ENCODE measurements at regions not wholly inside any gene's neighbourhood (a gene's known extent, or its start where the extent isn't known, plus 50 kb on each side); places are given as distances from the start of the nearest gene placed in this dataset.

DNA sequence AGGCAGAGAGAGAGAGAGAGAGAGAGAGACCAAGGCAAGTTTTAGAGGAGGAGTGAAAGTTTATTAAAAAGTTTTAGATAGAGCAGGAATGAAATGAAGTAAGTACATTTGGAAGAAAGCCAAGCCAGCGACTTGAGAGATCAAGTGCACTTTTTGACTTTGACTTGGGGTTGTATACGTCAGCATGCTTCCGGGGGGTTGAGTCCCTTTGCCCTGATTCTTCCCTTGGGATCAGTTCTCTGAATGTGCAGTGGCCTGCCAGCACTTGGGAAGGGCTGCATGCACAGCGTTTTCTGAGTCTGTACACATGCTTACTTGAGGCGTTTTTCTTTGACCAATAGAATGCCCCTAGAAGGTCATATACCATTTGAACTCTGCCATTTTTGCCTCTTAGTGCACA lies 400.5 kb downstream of the PDGFC start:
- DNase-seq (ENCODE audit: low spot score) (no peak), ATAC-seq (ENCODE audit: insufficient number of reproducible peaks, low FRiP score, low read depth) (no peak)
- TF ChIP-seq, protein P1, sequence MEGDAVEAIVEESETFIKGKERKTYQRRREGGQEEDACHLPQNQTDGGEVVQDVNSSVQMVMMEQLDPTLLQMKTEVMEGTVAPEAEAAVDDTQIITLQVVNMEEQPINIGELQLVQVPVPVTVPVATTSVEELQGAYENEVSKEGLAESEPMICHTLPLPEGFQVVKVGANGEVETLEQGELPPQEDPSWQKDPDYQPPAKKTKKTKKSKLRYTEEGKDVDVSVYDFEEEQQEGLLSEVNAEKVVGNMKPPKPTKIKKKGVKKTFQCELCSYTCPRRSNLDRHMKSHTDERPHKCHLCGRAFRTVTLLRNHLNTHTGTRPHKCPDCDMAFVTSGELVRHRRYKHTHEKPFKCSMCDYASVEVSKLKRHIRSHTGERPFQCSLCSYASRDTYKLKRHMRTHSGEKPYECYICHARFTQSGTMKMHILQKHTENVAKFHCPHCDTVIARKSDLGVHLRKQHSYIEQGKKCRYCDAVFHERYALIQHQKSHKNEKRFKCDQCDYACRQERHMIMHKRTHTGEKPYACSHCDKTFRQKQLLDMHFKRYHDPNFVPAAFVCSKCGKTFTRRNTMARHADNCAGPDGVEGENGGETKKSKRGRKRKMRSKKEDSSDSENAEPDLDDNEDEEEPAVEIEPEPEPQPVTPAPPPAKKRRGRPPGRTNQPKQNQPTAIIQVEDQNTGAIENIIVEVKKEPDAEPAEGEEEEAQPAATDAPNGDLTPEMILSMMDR (IDR thresholded peaks at IDR 0.05): no peak
- Histone ChIP-seq H3K27ac (no peak overlapping the region), H3K4me1 (ENCODE audit: control insufficient read depth in 1 of 2, low read depth in 2 of 2) (peaks cover 0 to 4% of the 10 kb centered on the region in 2 donors), H3K9me3 (no peaks in the 10 kb centered on the region), H3K27me3 (replicated peaks; ENCODE audit: insufficient read depth) (no peaks in the 10 kb centered on the region), H3K4me3 (no peak overlapping the region), H3K36me3 (no peaks in the 10 kb centered on the region)

DNA sequence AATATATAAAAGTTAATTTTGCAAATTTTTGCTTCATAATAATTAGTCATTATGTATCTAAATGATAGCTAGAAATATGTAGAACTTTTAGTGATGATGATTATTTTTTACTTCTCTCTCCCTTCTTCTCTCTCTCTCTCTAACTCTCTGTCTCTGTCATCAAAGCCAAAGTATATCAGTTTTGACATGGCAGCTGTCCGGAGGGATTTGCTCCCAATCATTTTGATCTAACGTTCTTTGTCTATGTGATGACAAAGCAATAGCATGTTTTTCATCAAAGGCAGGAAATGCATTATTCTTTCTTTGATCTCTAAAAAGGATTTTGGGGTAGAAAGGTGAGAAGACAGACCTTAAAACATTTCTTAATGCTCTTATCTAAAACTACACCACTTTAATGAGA lies 402.1 kb downstream of the PDGFC start:
- Histone ChIP-seq H3K27ac (no peak overlapping the region), H3K27me3 (replicated peaks; ENCODE audit: insufficient read depth) (no peaks in the 10 kb centered on the region), H3K9me3 (no peaks in the 10 kb centered on the region), H3K36me3 (no peaks in the 10 kb centered on the region), H3K4me1 (ENCODE audit: control insufficient read depth in 1 of 2, low read depth in 2 of 2) (no peaks in the 10 kb centered on the region), H3K4me3 (no peak overlapping the region)
- ATAC-seq (ENCODE audit: insufficient number of reproducible peaks, low FRiP score, low read depth): no peak
- TF ChIP-seq, protein P1 (IDR thresholded peaks at IDR 0.05): no peak
- no peak for DNase-seq (ENCODE audit: low spot score)

DNA sequence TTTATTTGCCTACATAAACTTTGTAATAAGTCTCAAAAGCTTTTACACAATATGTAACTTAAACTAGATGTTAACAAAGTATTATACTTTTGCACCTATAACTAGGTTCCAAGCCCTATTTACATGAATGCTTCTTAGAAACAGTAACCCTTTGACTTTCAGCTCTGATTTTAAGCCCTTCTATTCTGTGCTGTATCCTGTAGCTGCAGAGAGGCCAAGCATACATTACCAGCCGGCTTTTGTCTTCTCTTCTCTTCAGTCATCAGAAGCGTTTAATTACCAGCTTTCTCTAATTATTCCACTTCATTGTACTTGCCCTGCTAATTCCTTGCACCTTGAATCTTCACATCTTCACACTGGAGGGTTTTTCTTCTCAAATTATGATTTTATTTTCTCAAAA lies 403.1 kb downstream of the PDGFC start:
- no peak for DNase-seq (ENCODE audit: low spot score)
- ATAC-seq (ENCODE audit: insufficient number of reproducible peaks, low FRiP score, low read depth): no peak
- TF ChIP-seq, protein P1 (IDR thresholded peaks at IDR 0.05): no peak
- Histone ChIP-seq H3K27ac (no peak overlapping the region), H3K4me3 (no peak overlapping the region), H3K4me1 (ENCODE audit: control insufficient read depth in 1 of 2, low read depth in 2 of 2) (peaks cover 3 to 8% of the 10 kb centered on the region in 2 donors), H3K9me3 (no peaks in the 10 kb centered on the region), H3K27me3 (replicated peaks; ENCODE audit: insufficient read depth) (no peaks in the 10 kb centered on the region), H3K36me3 (no peaks in the 10 kb centered on the region)

DNA sequence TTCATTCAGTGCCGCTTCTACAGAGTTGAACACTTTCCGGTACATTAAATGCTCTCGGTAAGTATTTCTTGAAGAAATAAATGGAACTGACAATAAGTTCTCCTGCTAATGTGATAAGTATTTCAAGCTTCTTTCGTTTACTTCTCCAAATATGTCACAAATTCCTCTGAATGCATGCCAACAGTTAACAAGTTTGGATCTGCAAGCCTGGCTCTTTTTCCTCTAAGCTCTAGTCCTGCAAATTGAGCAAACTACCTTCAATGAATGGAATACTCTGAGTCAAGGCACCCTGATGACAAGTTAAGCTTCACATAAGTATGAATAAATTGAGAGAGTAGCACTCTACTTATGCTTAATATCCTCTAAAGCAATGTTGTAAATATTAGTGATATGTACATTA lies 403.6 kb downstream of the PDGFC start:
- H3K9me3 ChIP-seq: no peaks in the 10 kb centered on the region
- H3K36me3 ChIP-seq: no peaks in the 10 kb centered on the region
- no peak for ATAC-seq (ENCODE audit: insufficient number of reproducible peaks, low FRiP score, low read depth)
- no peaks in the 10 kb centered on the region for H3K27me3 ChIP-seq (replicated peaks; ENCODE audit: insufficient read depth)
- TF ChIP-seq, protein P1 (IDR thresholded peaks at IDR 0.05): no peak
- H3K4me1 ChIP-seq (ENCODE audit: control insufficient read depth in 1 of 2, low read depth in 2 of 2): peaks cover 3 to 10% of the 10 kb centered on the region in 2 donors
- no peak for DNase-seq (ENCODE audit: low spot score)
- no peak overlapping the region for H3K4me3 ChIP-seq
- no peak overlapping the region for H3K27ac ChIP-seq

DNA sequence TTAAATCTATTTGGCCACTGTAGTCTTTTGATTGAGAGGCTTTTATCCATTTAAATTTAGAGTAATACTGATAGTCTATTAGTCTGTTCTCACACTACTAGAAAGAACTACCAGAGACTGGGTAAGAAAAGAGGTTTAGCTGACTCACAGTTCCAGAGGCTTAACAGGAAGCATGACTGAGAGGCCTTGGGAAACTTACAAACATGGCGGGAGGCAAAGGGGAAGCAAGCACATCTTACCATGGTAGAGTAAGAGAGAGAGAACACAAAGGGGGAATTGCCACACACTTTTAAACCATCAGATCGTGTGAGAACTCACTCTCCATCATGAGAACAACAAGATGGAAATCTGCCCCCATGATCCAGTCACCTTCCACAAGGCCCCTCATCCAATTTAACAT lies 410.9 kb downstream of the PDGFC start:
- no peaks in the 10 kb centered on the region for H3K9me3 ChIP-seq
- DNase-seq (ENCODE audit: low spot score): no peak
- no peaks in the 10 kb centered on the region for H3K36me3 ChIP-seq
- TF ChIP-seq, protein P1 (IDR thresholded peaks at IDR 0.05): no peak
- no peak for ATAC-seq (ENCODE audit: insufficient number of reproducible peaks, low FRiP score, low read depth)
- no peak overlapping the region for H3K4me3 ChIP-seq
- H3K27ac ChIP-seq: no peak overlapping the region
- H3K4me1 ChIP-seq (ENCODE audit: control insufficient read depth in 1 of 2, low read depth in 2 of 2): peaks cover 6 to 40% of the 10 kb centered on the region in 2 donors
- no peaks in the 10 kb centered on the region for H3K27me3 ChIP-seq (replicated peaks; ENCODE audit: insufficient read depth)

Data from thoracic aorta (tissue), 2 donors.